OCI-LY7 (cell line): ENCODE measurements at regions not wholly inside any gene's neighbourhood (a gene's known extent, or its start where the extent isn't known, plus 50 kb on each side); places are given as distances from the start of the nearest gene placed in this dataset.
"Not testable (repeated sequence)": the region's sequence is repeated elsewhere in the genome, so short reads cannot be mapped to it uniquely, and the experiment has no call there.

Source experiments
- CTCF ChIP-seq: fragments of 200-600 bp; sonication (generic); conservative IDR thresholded peaks from 2 replicates; pipeline ENCODE4 v1.5.1; 2014; ENCODE audit warnings: mild to moderate bottlenecking, antibody characterized with exemption, low read length, moderate library complexity, mixed read lengths
- EZH2phosphoT487 ChIP-seq: fragments of 200-600 bp; sonication (generic); IDR thresholded peaks from 2 replicates; pipeline ENCODE4 v1.6.1; 2018; ENCODE audit warnings: low read depth, borderline replicate concordance, mild to moderate bottlenecking, mixed run types, antibody characterized with exemption, low read length, moderate library complexity, mixed read lengths

- not testable (repeated sequence) for TF ChIP-seq CTCF, EZH2phosphoT487
These were observed 558.3 kb downstream of the FRK start for GRCh38 chr6:115502432-115502831.
